ENCODE measurements at regions not wholly inside any gene's neighbourhood (a gene's known extent, or its start where the extent isn't known, plus 50 kb on each side); places are given as distances from the start of the nearest gene placed in this dataset.

DNA sequence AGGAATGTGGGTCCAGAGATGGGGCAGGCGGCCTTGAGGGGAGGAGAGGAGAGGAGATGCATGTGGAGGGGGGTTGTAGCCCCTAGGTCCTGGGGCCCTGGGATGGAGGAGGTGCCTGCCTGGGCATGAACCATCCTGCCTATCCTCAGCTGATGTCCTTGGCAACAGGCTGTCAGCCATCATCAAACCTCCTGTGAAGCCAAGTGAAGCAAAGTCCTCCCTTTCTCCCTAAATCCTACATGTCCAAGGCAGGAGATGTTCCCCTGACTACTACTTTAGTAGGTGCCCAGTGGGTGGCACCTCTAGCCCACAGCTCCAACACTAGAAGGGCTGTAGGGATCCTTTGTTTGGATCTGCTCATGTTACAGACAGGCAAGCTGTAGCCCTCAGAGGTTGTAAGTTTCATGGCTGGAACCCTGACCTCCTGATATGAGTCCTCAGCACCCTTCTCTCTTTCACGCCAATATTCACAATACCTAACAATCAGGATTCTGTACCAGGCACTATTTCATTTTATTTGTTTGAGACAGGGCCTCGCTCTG lies 66.6 kb upstream of the SYPL1 start:
- DNase-seq (no peak), ATAC-seq (peak; percentile 59)
- TF ChIP-seq, protein P1, sequence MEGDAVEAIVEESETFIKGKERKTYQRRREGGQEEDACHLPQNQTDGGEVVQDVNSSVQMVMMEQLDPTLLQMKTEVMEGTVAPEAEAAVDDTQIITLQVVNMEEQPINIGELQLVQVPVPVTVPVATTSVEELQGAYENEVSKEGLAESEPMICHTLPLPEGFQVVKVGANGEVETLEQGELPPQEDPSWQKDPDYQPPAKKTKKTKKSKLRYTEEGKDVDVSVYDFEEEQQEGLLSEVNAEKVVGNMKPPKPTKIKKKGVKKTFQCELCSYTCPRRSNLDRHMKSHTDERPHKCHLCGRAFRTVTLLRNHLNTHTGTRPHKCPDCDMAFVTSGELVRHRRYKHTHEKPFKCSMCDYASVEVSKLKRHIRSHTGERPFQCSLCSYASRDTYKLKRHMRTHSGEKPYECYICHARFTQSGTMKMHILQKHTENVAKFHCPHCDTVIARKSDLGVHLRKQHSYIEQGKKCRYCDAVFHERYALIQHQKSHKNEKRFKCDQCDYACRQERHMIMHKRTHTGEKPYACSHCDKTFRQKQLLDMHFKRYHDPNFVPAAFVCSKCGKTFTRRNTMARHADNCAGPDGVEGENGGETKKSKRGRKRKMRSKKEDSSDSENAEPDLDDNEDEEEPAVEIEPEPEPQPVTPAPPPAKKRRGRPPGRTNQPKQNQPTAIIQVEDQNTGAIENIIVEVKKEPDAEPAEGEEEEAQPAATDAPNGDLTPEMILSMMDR (IDR thresholded peaks at IDR 0.05), result no peak

DNA sequence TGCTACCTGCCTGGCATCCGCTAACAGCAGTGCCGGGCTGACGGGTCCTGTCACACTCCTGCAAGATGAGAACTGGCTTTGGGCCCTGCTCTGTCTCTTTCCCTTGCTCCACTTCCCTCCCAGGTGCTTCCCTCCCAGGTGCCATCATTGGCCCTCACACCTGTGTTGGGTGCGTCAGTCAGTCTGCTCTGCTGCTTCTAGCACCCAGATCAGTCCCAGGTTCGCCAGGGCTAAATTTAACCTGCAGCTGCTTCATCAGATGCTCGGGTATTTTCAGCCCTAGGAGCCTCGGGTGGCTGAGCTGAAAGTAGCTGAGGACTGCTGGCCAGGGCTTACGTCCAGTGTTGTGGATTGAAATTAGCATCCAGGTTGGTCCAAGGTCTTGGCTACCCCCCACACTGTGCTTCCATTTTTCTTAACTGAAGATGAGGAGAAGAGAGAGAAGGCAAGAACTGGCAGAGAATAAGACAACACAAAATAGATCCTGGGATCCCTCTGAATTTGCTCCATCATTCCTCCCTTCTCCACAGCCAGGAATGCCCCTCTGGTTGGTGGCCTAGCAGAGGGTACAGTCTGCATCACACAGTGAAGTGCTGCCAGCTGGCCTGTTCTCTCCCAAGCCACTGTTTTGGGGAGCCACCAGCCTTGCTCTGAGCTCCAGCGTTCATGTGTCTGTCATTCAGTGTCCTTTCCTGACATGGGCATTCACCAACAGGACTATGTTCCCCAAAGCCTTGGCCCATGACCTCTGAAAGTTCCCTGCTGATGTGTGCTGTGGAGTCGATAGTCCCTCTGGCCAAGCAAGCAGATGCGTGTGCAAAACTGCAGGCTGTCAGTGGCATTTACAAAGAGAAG lies 65.9 kb upstream of the SYPL1 start:
- Histone ChIP-seq H3K4me1 (peaks cover 11 to 16% of the 10 kb centered on the region in 2 donors), H3K4me3 (no peak overlapping the region), H3K9me3 (no peaks in the 10 kb centered on the region), H3K27ac (no peak overlapping the region), H3K27me3 (peaks cover 0 to 7% of the 10 kb centered on the region in 2 donors), H3K36me3 (no peaks in the 10 kb centered on the region)
- no peak for DNase-seq
- ATAC-seq, result no peak
- TF ChIP-seq, protein P1 (IDR thresholded peaks at IDR 0.05), result no peak
- intact Hi-C loops (cut with DNase I), result loop anchor here (2.0 to 10.0 kb wide), 3 partner anchors 283 to 559 kb away; no protein-coding TSS in a partner anchor

More for the DNA sequence above, 66.6 kb upstream of the SYPL1 start:
- Histone ChIP-seq H3K4me1 (peaks cover 11 to 16% of the 10 kb centered on the region in 2 donors), H3K36me3 (no peaks in the 10 kb centered on the region), H3K27ac (no peak overlapping the region), H3K9me3 (no peaks in the 10 kb centered on the region), H3K4me3 (no peak overlapping the region), H3K27me3 (peaks cover 0 to 7% of the 10 kb centered on the region in 2 donors)
- intact Hi-C loops (cut with DNase I), result loop anchor here (5.0 to 10.0 kb wide), 2 partner anchors 286 to 559 kb away; no protein-coding TSS in a partner anchor

DNA sequence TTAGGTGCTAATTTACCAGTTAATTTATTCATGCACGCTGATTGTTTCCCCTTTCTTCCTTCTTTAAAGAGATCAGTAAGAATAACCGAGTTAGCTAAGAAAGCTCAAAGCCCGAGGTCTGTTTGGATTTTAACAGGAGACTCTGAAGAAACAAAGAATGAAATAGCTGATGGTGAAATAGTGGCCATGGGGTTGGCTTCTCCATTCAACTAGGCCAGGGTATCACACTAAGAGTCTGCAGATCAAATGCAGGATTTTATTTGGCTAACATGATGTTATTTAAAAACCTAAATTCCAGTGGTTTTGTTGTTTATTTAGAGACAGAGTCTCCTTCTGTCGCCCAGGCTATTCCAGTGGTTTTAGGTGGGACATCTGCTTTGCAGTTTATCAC lies 65.2 kb upstream of the SYPL1 start:
- no peaks in the 10 kb centered on the region for H3K9me3 ChIP-seq
- intact Hi-C loops (cut with DNase I), result loop anchor here (2.0 to 10.0 kb wide), 3 partner anchors 284 to 560 kb away; no protein-coding TSS in a partner anchor
- no peak overlapping the region for H3K4me3 ChIP-seq
- peaks cover 11 to 16% of the 10 kb centered on the region in 2 donors for H3K4me1 ChIP-seq
- no peak for ATAC-seq
- TF ChIP-seq, protein P1 (IDR thresholded peaks at IDR 0.05), result no peak
- DNase-seq, result no peak
- H3K36me3 ChIP-seq, result no peaks in the 10 kb centered on the region
- no peak overlapping the region for H3K27ac ChIP-seq
- H3K27me3 ChIP-seq, result peaks cover 0 to 7% of the 10 kb centered on the region in 2 donors

DNA sequence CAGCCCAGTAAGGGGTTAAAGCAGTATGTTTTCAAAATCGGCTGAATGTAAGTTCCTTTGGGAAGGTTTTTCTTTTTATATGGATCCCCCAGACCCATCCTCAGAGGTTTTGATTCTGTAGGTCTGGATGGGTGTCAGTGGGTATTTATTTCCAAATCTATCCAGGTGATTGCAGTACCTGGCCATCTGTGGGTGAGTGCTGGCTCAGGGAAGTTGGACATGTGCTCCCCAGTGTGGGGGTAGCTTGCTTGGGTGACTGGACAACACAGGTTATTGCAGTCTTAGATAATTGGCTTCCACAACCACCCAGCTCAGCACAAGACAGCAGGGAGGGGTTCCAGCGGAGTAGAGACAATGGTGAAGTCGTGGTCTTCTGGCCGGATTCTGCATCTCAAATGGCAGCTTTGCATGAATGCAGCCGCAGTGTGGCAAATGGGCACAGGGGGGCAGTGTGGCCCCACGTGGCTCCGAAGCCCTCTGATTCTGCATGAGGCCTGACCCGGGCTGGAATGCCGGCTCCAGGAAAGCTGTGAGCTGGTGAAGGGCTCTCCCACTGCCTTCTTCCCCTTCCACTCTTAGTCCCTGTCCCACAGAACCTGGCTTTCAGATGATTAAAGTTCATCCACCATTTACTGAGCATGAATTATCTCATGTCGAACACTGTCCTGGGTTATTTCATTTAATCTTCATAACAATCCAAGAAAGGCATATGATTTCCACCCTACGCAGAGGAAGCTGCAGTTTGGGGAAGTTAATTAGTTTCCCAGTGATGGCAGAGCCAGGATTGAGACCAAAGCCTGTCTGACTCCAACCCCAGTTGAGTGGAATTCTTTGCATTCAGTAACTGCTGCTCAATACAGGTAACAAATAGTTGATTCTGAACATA lies 64.5 kb upstream of the SYPL1 start:
- Histone ChIP-seq H3K27me3 (peaks cover 0 to 7% of the 10 kb centered on the region in 2 donors), H3K36me3 (no peaks in the 10 kb centered on the region), H3K9me3 (no peaks in the 10 kb centered on the region), H3K4me3 (no peak overlapping the region), H3K4me1 (peaks cover 11 to 16% of the 10 kb centered on the region in 2 donors), H3K27ac (no peak overlapping the region)
- ATAC-seq, result peak; percentile 93
- intact Hi-C loops (cut with DNase I), result loop anchor here (2.0 to 10.0 kb wide), 3 partner anchors 284 to 561 kb away; no protein-coding TSS in a partner anchor
- peak; percentile 65 to 92 (median 80) for DNase-seq
- TF ChIP-seq, protein P1 (IDR thresholded peaks at IDR 0.05), result peak; percentile 91 to 93
